GM12873 (cell line): ENCODE measurements at regions not wholly inside any gene's neighbourhood (a gene's known extent, or its start where the extent isn't known, plus 50 kb on each side); places are given as distances from the start of the nearest gene placed in this dataset.
A peak's percentile ranks its signal among the peaks of the same experiment; 100 is the strongest.

Source experiments
- CTCF ChIP-seq: IDR thresholded peaks from 2 replicates; pipeline ENCODE4 v1.5.1; 2012; ENCODE audit warnings: low read depth, mild to moderate bottlenecking, moderate library complexity, low read length, control low read depth; ENCODE audit not compliant: insufficient read depth; ENCODE audit errors: missing control alignments

GRCh38 chr10:111756217-111757061, 427.1 kb downstream of the GPAM start:
- peak; percentile 70 for TF ChIP-seq CTCF

- TF ChIP-seq CTCF = no peak
Measured at GRCh38 chr10:111758593-111758992, 425.0 kb downstream of the GPAM start.

GRCh38 chr10:111762114-111762513, 421.5 kb downstream of the GPAM start:
- peak; percentile 22 for TF ChIP-seq CTCF

- TF ChIP-seq CTCF = no peak
Measured at GRCh38 chr10:111765216-111765615, 418.3 kb downstream of the GPAM start.

- no peak for TF ChIP-seq CTCF
Measured at GRCh38 chr10:111766464-111766863, 417.1 kb downstream of the GPAM start.

- no peak for TF ChIP-seq CTCF
Measured at GRCh38 chr10:111767661-111768060, 415.9 kb downstream of the GPAM start.

GRCh38 chr10:111773950-111774349, 409.6 kb downstream of the GPAM start:
- TF ChIP-seq CTCF = no peak
